ENCODE measurements at regions not wholly inside any gene's neighbourhood (a gene's known extent, or its start where the extent isn't known, plus 50 kb on each side); places are given as distances from the start of the nearest gene placed in this dataset.

DNA sequence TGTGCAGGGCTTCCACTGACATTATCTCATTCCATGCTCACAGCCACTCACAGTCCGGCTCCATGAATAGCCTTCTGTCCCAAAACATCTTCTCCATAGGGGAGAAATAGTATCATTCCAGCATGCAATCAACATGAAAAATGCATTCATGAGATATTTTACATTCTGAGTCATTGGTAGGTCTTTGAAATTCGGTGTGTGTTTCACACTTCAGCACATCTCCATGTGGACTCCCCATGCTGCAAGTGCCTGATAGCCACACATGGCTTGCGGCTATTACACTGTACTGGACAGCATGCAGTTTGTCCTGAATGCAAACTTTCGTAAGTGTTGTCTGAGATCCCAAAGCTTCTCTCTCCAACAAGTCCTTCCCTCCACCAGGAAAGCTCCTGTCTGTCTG lies 449.3 kb downstream of the MED13L start:
- no peaks in the 10 kb centered on the region for H3K27me3 ChIP-seq (replicated peaks in 1 of 4; ENCODE audit: control insufficient read depth in 3 of 4, extremely low read depth in 1 of 4, insufficient read depth in 3 of 4, low read length in 3 of 4)
- H4K5ac ChIP-seq (ENCODE audit: insufficient read length, low read depth, low read length), result no peak overlapping the region
- peaks cover 5% of the 10 kb centered on the region in 2 experiments; a peak in 2 of 4 replicates for H3K9me3 ChIP-seq (ENCODE audit: insufficient read depth in 2 of 2, low read depth in 1 of 2, low read length in 1 of 2)
- H4K91ac ChIP-seq (replicated peaks; ENCODE audit: insufficient read length, low read length), result no peak overlapping the region
- H3K36me3 ChIP-seq (ENCODE audit: control insufficient read depth in 2 of 4, insufficient read depth in 4 of 4, low read length in 3 of 4), result no peaks in the 10 kb centered on the region
- H3K9ac ChIP-seq (replicated peaks in 1 of 4; ENCODE audit: extremely low read depth in 1 of 4, low read depth in 3 of 4, low read length in 3 of 4), result no peak overlapping the region
- no peak overlapping the region for H2AFZ ChIP-seq (ENCODE audit: low read length)
- WGBS, 2 experiments (ENCODE audit: extremely low coverage in 1 of 2, insufficient coverage in 1 of 2, insufficient read length in 1 of 2, insufficient replicate concordance in 2 of 2, low coverage in 1 of 2, low lambda C conversion rate in 2 of 2, missing lambda C conversion rate in 1 of 2), result 90% methylated on average over 4 of the region's 4 CpGs; no CpG with 5 or more reads in 1 of the 2 experiments
- H3K4ac ChIP-seq (replicated peaks; ENCODE audit: insufficient read length, low read depth, low read length), result no peak overlapping the region
- no peaks in the 10 kb centered on the region for H3K4me1 ChIP-seq (replicated peaks in 1 of 4; ENCODE audit: control insufficient read depth in 3 of 4, insufficient read depth in 4 of 4, low read length in 3 of 4)
- no peak overlapping the region for H2BK120ac ChIP-seq (replicated peaks; ENCODE audit: low read depth, low read length)
- H3K23me2 ChIP-seq (ENCODE audit: low read depth, low read length), result no peaks in the 10 kb centered on the region
- no peak overlapping the region for H2BK12ac ChIP-seq (ENCODE audit: low read depth, low read length)
- CTCF ChIA-PET (ENCODE audit: partially characterized antibody), result no interaction called here
- POLR2A ChIA-PET (ENCODE audit: partially characterized antibody), result no interaction called here
- no peak overlapping the region for H3K14ac ChIP-seq (ENCODE audit: insufficient read length)
- H2BK5ac ChIP-seq (ENCODE audit: low read depth, low read length), result no peak overlapping the region
- FAIRE-seq (no peak), DNase-seq (ENCODE audit: low read depth in 1 of 2, low spot score in 2 of 2) (no peak)
- no peak overlapping the region for H3K56ac ChIP-seq (replicated peaks; ENCODE audit: insufficient read length, low read depth, low read length)
- TF ChIP-seq KDM5A (IDR thresholded peaks at IDR 0.05; ENCODE audit: low read length), result no peak
- TF ChIP-seq ATF3 (IDR thresholded peaks at IDR 0.05; ENCODE audit: insufficient read depth, low read depth, low read length), result no peak
- no peak for TF ChIP-seq TEAD4 (IDR thresholded peaks at IDR 0.05; ENCODE audit: low read depth, low read length)
- TF ChIP-seq SIRT6 (IDR thresholded peaks at IDR 0.05; ENCODE audit: low read length), result no peak
- no peak for TF ChIP-seq POU5F1 (IDR thresholded peaks at IDR 0.05; ENCODE audit: low read depth, low read length)
- TF ChIP-seq MAFK (IDR thresholded peaks at IDR 0.05; ENCODE audit: low read depth, low read length), result no peak
- TF ChIP-seq EP300 (IDR thresholded peaks at IDR 0.05; ENCODE audit: borderline replicate concordance in 1 of 2, low read depth in 2 of 2, low read length in 2 of 2), result no peak
- TF ChIP-seq JUND (IDR thresholded peaks at IDR 0.05; ENCODE audit: low read length), result no peak
- no peak for TF ChIP-seq EZH2 (IDR thresholded peaks at IDR 0.05; ENCODE audit: low read depth, low read length, severe bottlenecking)
- no peak for TF ChIP-seq KDM1A (IDR thresholded peaks at IDR 0.05; ENCODE audit: borderline replicate concordance, low read length)
- H4K20me1 ChIP-seq (replicated peaks in 1 of 2; ENCODE audit: control insufficient read depth in 1 of 2, insufficient read depth in 2 of 2, low read length in 2 of 2), result no peaks in the 10 kb centered on the region
- no peak overlapping the region for H3K23ac ChIP-seq (ENCODE audit: insufficient read length)
- no peak overlapping the region for H3K4me2 ChIP-seq (ENCODE audit: insufficient read depth in 1 of 2, low read depth in 2 of 2, low read length in 2 of 2)
- H4K8ac ChIP-seq (ENCODE audit: extremely low read depth, insufficient read depth, low read length), result no peak overlapping the region
- H3K79me1 ChIP-seq (ENCODE audit: low read depth, low read length), result no peaks in the 10 kb centered on the region
- H3K18ac ChIP-seq (ENCODE audit: extremely low read depth, low read length), result no peak overlapping the region
- no peak overlapping the region for H2BK20ac ChIP-seq (ENCODE audit: low read length)
- H3K79me2 ChIP-seq (ENCODE audit: control insufficient read depth in 1 of 2, insufficient read depth in 2 of 2, low read length in 2 of 2), result no peaks in the 10 kb centered on the region
- H3K4me3 ChIP-seq (ENCODE audit: extremely low read depth in 1 of 4, insufficient read depth in 2 of 4, low read depth in 3 of 4, low read length in 4 of 4), result no peak overlapping the region
- no peak overlapping the region for H3K27ac ChIP-seq (ENCODE audit: low read depth, low read length)
- no peak overlapping the region for H2BK15ac ChIP-seq (ENCODE audit: low read length)
- H2AK5ac ChIP-seq (ENCODE audit: low read depth, low read length), result no peak overlapping the region

Measured in H1 (cell line).